ENCODE measurements at regions not wholly inside any gene's neighbourhood (a gene's known extent, or its start where the extent isn't known, plus 50 kb on each side); places are given as distances from the start of the nearest gene placed in this dataset.
"Not testable (repeated sequence)": the region's sequence is repeated elsewhere in the genome, so short reads cannot be mapped to it uniquely, and the experiment has no call there.

GRCh38 chr4:64014647-64015046 lies 394.6 kb downstream of the TECRL start:
- no peak for TF ChIP-seq ZFX (IDR thresholded peaks at IDR 0.05)
- TF ChIP-seq, protein P1, sequence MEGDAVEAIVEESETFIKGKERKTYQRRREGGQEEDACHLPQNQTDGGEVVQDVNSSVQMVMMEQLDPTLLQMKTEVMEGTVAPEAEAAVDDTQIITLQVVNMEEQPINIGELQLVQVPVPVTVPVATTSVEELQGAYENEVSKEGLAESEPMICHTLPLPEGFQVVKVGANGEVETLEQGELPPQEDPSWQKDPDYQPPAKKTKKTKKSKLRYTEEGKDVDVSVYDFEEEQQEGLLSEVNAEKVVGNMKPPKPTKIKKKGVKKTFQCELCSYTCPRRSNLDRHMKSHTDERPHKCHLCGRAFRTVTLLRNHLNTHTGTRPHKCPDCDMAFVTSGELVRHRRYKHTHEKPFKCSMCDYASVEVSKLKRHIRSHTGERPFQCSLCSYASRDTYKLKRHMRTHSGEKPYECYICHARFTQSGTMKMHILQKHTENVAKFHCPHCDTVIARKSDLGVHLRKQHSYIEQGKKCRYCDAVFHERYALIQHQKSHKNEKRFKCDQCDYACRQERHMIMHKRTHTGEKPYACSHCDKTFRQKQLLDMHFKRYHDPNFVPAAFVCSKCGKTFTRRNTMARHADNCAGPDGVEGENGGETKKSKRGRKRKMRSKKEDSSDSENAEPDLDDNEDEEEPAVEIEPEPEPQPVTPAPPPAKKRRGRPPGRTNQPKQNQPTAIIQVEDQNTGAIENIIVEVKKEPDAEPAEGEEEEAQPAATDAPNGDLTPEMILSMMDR (conservative IDR thresholded peaks at IDR 0.05): no peak
- no peak overlapping the region for H3K27ac ChIP-seq

- TF ChIP-seq, protein P1 (conservative IDR thresholded peaks at IDR 0.05): no peak
- no peak for TF ChIP-seq ZFX (IDR thresholded peaks at IDR 0.05)
- no peak overlapping the region for H3K27ac ChIP-seq
Observed at GRCh38 chr4:64001229-64001898, 407.9 kb downstream of the TECRL start.

GRCh38 chr4:64000241-64000640 lies 409.0 kb downstream of the TECRL start:
- TF ChIP-seq, protein P1 (conservative IDR thresholded peaks at IDR 0.05): no peak
- no peak for TF ChIP-seq ZFX (IDR thresholded peaks at IDR 0.05)
- H3K27ac ChIP-seq: no peak overlapping the region

- no peak for TF ChIP-seq ZFX (IDR thresholded peaks at IDR 0.05)
- TF ChIP-seq, protein P1 (conservative IDR thresholded peaks at IDR 0.05): no peak
- H3K27ac ChIP-seq: no peak overlapping the region
Observed at GRCh38 chr4:63986253-63986652, 423.0 kb downstream of the TECRL start.

- no peak for TF ChIP-seq ZFX (IDR thresholded peaks at IDR 0.05)
- TF ChIP-seq, protein P1 (conservative IDR thresholded peaks at IDR 0.05): no peak
- no peak overlapping the region for H3K27ac ChIP-seq
Observed at GRCh38 chr4:63983224-63983623, 426.0 kb downstream of the TECRL start.

DNA sequence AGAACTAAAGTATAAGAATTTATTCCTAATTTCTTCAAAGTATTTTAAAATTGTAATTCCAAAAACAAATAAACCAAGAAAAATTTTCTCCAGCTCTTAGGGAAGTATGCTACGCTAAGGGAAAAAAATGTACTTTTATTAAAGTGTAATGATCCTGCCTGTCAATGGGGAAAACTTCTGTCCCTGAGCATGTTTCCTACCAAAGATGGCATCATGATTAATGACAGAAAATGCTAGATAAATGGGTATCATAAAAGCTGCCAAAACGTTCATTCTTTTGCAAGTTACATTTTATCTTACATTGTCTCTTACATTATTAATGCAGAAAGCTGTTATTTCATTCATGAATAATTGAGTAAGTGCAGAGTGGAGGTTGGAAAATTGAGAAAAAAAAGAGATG lies 443.4 kb downstream of the TECRL start:
- H3K27ac ChIP-seq: no peak overlapping the region
- TF ChIP-seq, protein P1 (conservative IDR thresholded peaks at IDR 0.05): no peak

- H3K27ac ChIP-seq: not testable (repeated sequence)
Observed at GRCh38 chr4:63942706-63943286, 466.5 kb downstream of the TECRL start.

- TF ChIP-seq, protein P1 (conservative IDR thresholded peaks at IDR 0.05): no peak
- no peak for TF ChIP-seq ZFX (IDR thresholded peaks at IDR 0.05)
- H3K27ac ChIP-seq: no peak overlapping the region
Observed at GRCh38 chr4:63937961-63938360, 471.3 kb downstream of the TECRL start.

Data from C4-2B (cell line).